HK-2 (cell line): ENCODE measurements at regions not wholly inside any gene's neighbourhood (a gene's known extent, or its start where the extent isn't known, plus 50 kb on each side); places are given as distances from the start of the nearest gene placed in this dataset.
"Not testable (repeated sequence)": the region's sequence is repeated elsewhere in the genome, so short reads cannot be mapped to it uniquely, and the experiment has no call there.

Experiments
- DNase-seq: peaks from one replicate; pipeline ENCODE4 v3.0.0-alpha.2; 2018; ENCODE audit not compliant: unreplicated experiment

- DNase-seq: not testable (repeated sequence)
These were observed 1104.1 kb downstream of the RPIA start for GRCh38 chr2:89795530-89795929.

- no peak for DNase-seq
These were observed 1106.0 kb downstream of the RPIA start for GRCh38 chr2:89797320-89798038.

- DNase-seq: not testable (repeated sequence)
These were observed 1109.7 kb downstream of the RPIA start for GRCh38 chr2:89801207-89801606.

GRCh38 chr2:89806363-89806762, 1114.9 kb downstream of the RPIA start:
- DNase-seq: not testable (repeated sequence)

- DNase-seq: no peak
These were observed 1119.8 kb downstream of the RPIA start for GRCh38 chr2:89811295-89811694.

- DNase-seq: not testable (repeated sequence)
These were observed 1120.4 kb downstream of the RPIA start for GRCh38 chr2:89811910-89812309.

- DNase-seq: not testable (repeated sequence)
These were observed 1122.9 kb downstream of the RPIA start for GRCh38 chr2:89814359-89814758.

GRCh38 chr2:89818873-89819272, 1127.4 kb downstream of the RPIA start:
- DNase-seq: no peak

- no peak for DNase-seq
These were observed 1128.3 kb downstream of the RPIA start for GRCh38 chr2:89819809-89820208.

GRCh38 chr2:89820248-89820647, 1128.8 kb downstream of the RPIA start:
- DNase-seq: no peak

- DNase-seq: no peak
These were observed 1130.0 kb downstream of the RPIA start for GRCh38 chr2:89821455-89821945.

GRCh38 chr2:89822342-89822741, 1130.9 kb downstream of the RPIA start:
- not testable (repeated sequence) for DNase-seq

- DNase-seq: no peak
These were observed 1132.1 kb downstream of the RPIA start for GRCh38 chr2:89823556-89823955.

GRCh38 chr2:89825034-89825433, 1133.6 kb downstream of the RPIA start:
- DNase-seq: no peak

GRCh38 chr2:89826741-89827140, 1135.3 kb downstream of the RPIA start:
- not testable (repeated sequence) for DNase-seq

- not testable (repeated sequence) for DNase-seq
These were observed 1136.4 kb downstream of the RPIA start for GRCh38 chr2:89827829-89828228.

GRCh38 chr2:89828416-89828815, 1136.9 kb downstream of the RPIA start:
- not testable (repeated sequence) for DNase-seq

GRCh38 chr2:89828961-89829631, 1137.6 kb downstream of the RPIA start:
- DNase-seq: not testable (repeated sequence)

- no peak for DNase-seq
These were observed 1138.4 kb downstream of the RPIA start for GRCh38 chr2:89829828-89830227.

- DNase-seq: not testable (repeated sequence)
These were observed 1139.1 kb downstream of the RPIA start for GRCh38 chr2:89830341-89831218.

- DNase-seq: no peak
These were observed 1140.4 kb downstream of the RPIA start for GRCh38 chr2:89831641-89832498.
